A549 (cell line): ENCODE measurements at regions not wholly inside any gene's neighbourhood (a gene's known extent, or its start where the extent isn't known, plus 50 kb on each side); places are given as distances from the start of the nearest gene placed in this dataset.

ENCODE experiments used
- ATAC-seq, 2 experiments: fragments of 200-7000 bp in 1 of 2; fragments of >200 bp in 1 of 2; cut with Nextera tagmentation in 1 of 2; cut with Tn5 transposase in 1 of 2; 3 replicates each; pipeline versions ENCODE4 v1.8.0 to v1.9.1; 2018 to 2020; ENCODE audit warnings: mild to moderate bottlenecking in 1 of 2, moderate library complexity in 1 of 2
- CTCF ChIA-PET: fragments of 300-600 bp; sonication (Branson Sonifier 250); formaldehyde crosslinking; extraction: SDS; loops from one replicate; lab custom pipeline; 2021; ENCODE audit warnings: antibody characterized with exemption, inconsistent platforms; lab: Yijun Ruan, JAX
- POLR2A ChIA-PET: fragments of 350-600 bp; formaldehyde crosslinking; extraction: SDS; loops from one replicate; lab custom pipeline; 2021; ENCODE audit warnings: antibody characterized with exemption, inconsistent platforms; lab: Yijun Ruan, JAX
- DNase-seq, 2 experiments: peaks; one replicate each; pipeline versions ENCODE4 v3.0.0 to v3.0.0-alpha.2; 2011 to 2016; ENCODE audit warnings: low read depth in 1 of 2, low spot score in 1 of 2
- FAIRE-seq: peaks from 2 replicates; lab custom pipeline; 2011; peaks lifted over from hg19 to GRCh38; lab: Jason Lieb, UNC
- H3K27ac ChIP-seq, 2 experiments: fragments of >200 bp; sonication (Bioruptor Twin); formaldehyde crosslinking; 3 replicates each; pipeline ENCODE4 v1.5.1; 2016 to 2017
- H3K4me1 ChIP-seq: fragments of >200 bp; sonication (Bioruptor Twin); formaldehyde crosslinking; 3 replicates; pipeline ENCODE4 v1.6.1; 2016
- H3K4me2 ChIP-seq: fragments of >200 bp; sonication (Bioruptor Twin); formaldehyde crosslinking; 3 replicates; pipeline ENCODE4 v1.6.1; 2016
- H3K4me3 ChIP-seq: fragments of >200 bp; sonication (Bioruptor Twin); formaldehyde crosslinking; 3 replicates; pipeline ENCODE4 v1.5.1; 2016
- H3K9me3 ChIP-seq: fragments of >200 bp; sonication (Bioruptor Twin); formaldehyde crosslinking; 3 replicates; pipeline ENCODE4 v1.6.1; 2016
- BHLHE40 ChIP-seq: IDR thresholded peaks from 2 replicates; pipeline ENCODE4 v1.6.1; 2012; ENCODE audit warnings: low read depth, low read length, inconsistent platforms
- CBX2 ChIP-seq: fragments of 200-600 bp; sonication (generic); IDR thresholded peaks from 2 replicates; pipeline ENCODE4 v1.6.1; 2016; ENCODE audit warnings: low read depth, mild to moderate bottlenecking, borderline replicate concordance
- CHD4 ChIP-seq: fragments of 200-600 bp; sonication (generic); IDR thresholded peaks from 2 replicates; pipeline ENCODE4 v1.6.1; 2016; ENCODE audit warnings: antibody characterized with exemption, mild to moderate bottlenecking, borderline replicate concordance
- EHMT2 ChIP-seq: fragments of 200-600 bp; sonication (generic); IDR thresholded peaks from 2 replicates; pipeline ENCODE4 v1.6.1; 2016; ENCODE audit warnings: antibody characterized with exemption, low read depth, mild to moderate bottlenecking, moderate library complexity
- FOSL2 ChIP-seq, 2 experiments: fragments of 450-650 bp in 1 of 2; fragments of >200 bp in 1 of 2; sonication (Bioruptor Twin) in 1 of 2; formaldehyde crosslinking; IDR thresholded peaks; 2 replicates each; pipeline versions ENCODE4 v1.5.0 to v1.6.1; 2016 to 2020; ENCODE audit warnings: mild to moderate bottlenecking in 1 of 2, moderate library complexity in 1 of 2
- GATA3 ChIP-seq: IDR thresholded peaks from 2 replicates; pipeline ENCODE4 v1.6.1; 2012; ENCODE audit warnings: borderline replicate concordance
- HOXA7 ChIP-seq: fragments of 250-450 bp; sonication (Bioruptor Pico); IDR thresholded peaks from 2 replicates; pipeline ENCODE4 v1.5.0; 2020; ENCODE audit warnings: mild to moderate bottlenecking, moderate library complexity
- HOXB13 ChIP-seq: fragments of 250-450 bp; sonication (Bioruptor Pico); IDR thresholded peaks from 2 replicates; pipeline ENCODE4 v1.5.0; 2020; ENCODE audit warnings: low read depth, mild to moderate bottlenecking, moderate library complexity
- HOXB5 ChIP-seq: fragments of 250-450 bp; sonication (Bioruptor Pico); IDR thresholded peaks from 2 replicates; pipeline ENCODE4 v1.5.0; 2020; ENCODE audit warnings: mild to moderate bottlenecking, moderate library complexity
- JUN ChIP-seq, 2 experiments: fragments of >200 bp; sonication (Bioruptor Twin); formaldehyde crosslinking; IDR thresholded peaks; 2 replicates in 1 of 2; 3 replicates in 1 of 2; pipeline ENCODE4 v1.6.1; 2016 to 2017
- JUNB ChIP-seq: fragments of >200 bp; sonication (Bioruptor Twin); formaldehyde crosslinking; IDR thresholded peaks from 2 replicates; pipeline ENCODE4 v1.6.1; 2016
- KDM1A ChIP-seq: fragments of 200-600 bp; sonication (generic); IDR thresholded peaks from 2 replicates; pipeline ENCODE4 v1.6.1; 2016; ENCODE audit warnings: low read depth, mild to moderate bottlenecking
- MAX ChIP-seq: IDR thresholded peaks from 2 replicates; pipeline ENCODE4 v1.6.1; 2012
- NR3C1 ChIP-seq: fragments of >200 bp; sonication (Bioruptor Twin); formaldehyde crosslinking; IDR thresholded peaks from 3 replicates; pipeline ENCODE4 v1.6.1; 2017
- PBX3 ChIP-seq: IDR thresholded peaks from 2 replicates; pipeline ENCODE4 v1.6.1; 2012
- RAD21 ChIP-seq, 2 experiments: fragments of >200 bp in 1 of 2; sonication (Bioruptor Twin) in 1 of 2; formaldehyde crosslinking in 1 of 2; IDR thresholded peaks in 1 of 2; conservative IDR thresholded peaks in 1 of 2; 2 replicates in 1 of 2; 3 replicates in 1 of 2; pipeline ENCODE4 v1.6.1; 2012 to 2018; ENCODE audit warnings: inconsistent platforms in 1 of 2
- RARB ChIP-seq: fragments of 250-450 bp; sonication (Bioruptor Pico); IDR thresholded peaks from 2 replicates; pipeline ENCODE4 v1.8.0; 2021; ENCODE audit warnings: mild to moderate bottlenecking, moderate library complexity
- RNF2 ChIP-seq: fragments of 200-600 bp; sonication (generic); IDR thresholded peaks from 2 replicates; pipeline ENCODE4 v1.6.1; 2016; ENCODE audit warnings: low read depth, mild to moderate bottlenecking, antibody characterized with exemption, moderate library complexity, borderline replicate concordance
- SREBF2 ChIP-seq: fragments of 450-650 bp; IDR thresholded peaks from 2 replicates; pipeline ENCODE4 v1.6.1; 2014; ENCODE audit warnings: mild to moderate bottlenecking, moderate library complexity
- ZSCAN20 ChIP-seq: fragments of 250-450 bp; sonication (Bioruptor Pico); IDR thresholded peaks from 2 replicates; pipeline ENCODE4 v1.8.0; 2022; ENCODE audit warnings: mild to moderate bottlenecking, moderate library complexity
- WGBS: methylation state at CpG from one replicate; pipeline ENCODE4 v1.1.6; 2017; ENCODE audit errors: missing lambda C conversion rate; 5-methylcytosine and 5-hydroxymethylcytosine counted together
- TF ChIP-seq, protein P1 (sequence below): fragments of 200-600 bp; sonication (generic); IDR thresholded peaks from 2 replicates; pipeline ENCODE4 v1.6.1; 2016; ENCODE audit warnings: antibody characterized with exemption, mild to moderate bottlenecking, moderate library complexity
- TF ChIP-seq, protein P2 (sequence below): fragments of 450-650 bp; IDR thresholded peaks from 2 replicates; pipeline ENCODE4 v1.6.1; 2014; ENCODE audit warnings: antibody characterized with exemption
- TF ChIP-seq, protein P3 (sequence below): IDR thresholded peaks from 2 replicates; pipeline ENCODE4 v1.6.1; 2012; ENCODE audit warnings: low read depth, borderline replicate concordance

GRCh38 chr16:35575432-35575821 is 2116.0 kb downstream of the TP53TG3F start:
- Histone ChIP-seq H3K4me1 (no peaks in the 10 kb centered on the region), H3K27ac (no peak overlapping the region), H3K4me2 (no peak overlapping the region), H3K9me3 (peaks cover 2% of the 10 kb centered on the region; the same call in 1 of the 3 replicates), H3K4me3 (no peak overlapping the region)
- ChIA-PET CTCF (no interaction called here), POLR2A (no interaction called here)
- FAIRE-seq (no peak), ATAC-seq (no peak), DNase-seq (no peak)
- no peak for TF ChIP-seq CBX2
- TF ChIP-seq HOXB5 (CRISPR knock-in tag), result no peak
- TF ChIP-seq, protein P1, sequence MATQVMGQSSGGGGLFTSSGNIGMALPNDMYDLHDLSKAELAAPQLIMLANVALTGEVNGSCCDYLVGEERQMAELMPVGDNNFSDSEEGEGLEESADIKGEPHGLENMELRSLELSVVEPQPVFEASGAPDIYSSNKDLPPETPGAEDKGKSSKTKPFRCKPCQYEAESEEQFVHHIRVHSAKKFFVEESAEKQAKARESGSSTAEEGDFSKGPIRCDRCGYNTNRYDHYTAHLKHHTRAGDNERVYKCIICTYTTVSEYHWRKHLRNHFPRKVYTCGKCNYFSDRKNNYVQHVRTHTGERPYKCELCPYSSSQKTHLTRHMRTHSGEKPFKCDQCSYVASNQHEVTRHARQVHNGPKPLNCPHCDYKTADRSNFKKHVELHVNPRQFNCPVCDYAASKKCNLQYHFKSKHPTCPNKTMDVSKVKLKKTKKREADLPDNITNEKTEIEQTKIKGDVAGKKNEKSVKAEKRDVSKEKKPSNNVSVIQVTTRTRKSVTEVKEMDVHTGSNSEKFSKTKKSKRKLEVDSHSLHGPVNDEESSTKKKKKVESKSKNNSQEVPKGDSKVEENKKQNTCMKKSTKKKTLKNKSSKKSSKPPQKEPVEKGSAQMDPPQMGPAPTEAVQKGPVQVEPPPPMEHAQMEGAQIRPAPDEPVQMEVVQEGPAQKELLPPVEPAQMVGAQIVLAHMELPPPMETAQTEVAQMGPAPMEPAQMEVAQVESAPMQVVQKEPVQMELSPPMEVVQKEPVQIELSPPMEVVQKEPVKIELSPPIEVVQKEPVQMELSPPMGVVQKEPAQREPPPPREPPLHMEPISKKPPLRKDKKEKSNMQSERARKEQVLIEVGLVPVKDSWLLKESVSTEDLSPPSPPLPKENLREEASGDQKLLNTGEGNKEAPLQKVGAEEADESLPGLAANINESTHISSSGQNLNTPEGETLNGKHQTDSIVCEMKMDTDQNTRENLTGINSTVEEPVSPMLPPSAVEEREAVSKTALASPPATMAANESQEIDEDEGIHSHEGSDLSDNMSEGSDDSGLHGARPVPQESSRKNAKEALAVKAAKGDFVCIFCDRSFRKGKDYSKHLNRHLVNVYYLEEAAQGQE, result no peak
- TF ChIP-seq KDM1A, result no peak
- TF ChIP-seq CHD4, result no peak
- no peak for TF ChIP-seq RARB (CRISPR knock-in tag)
- no peak for TF ChIP-seq PBX3
- no peak for TF ChIP-seq ZSCAN20 (CRISPR knock-in tag)
- TF ChIP-seq RAD21 (conservative IDR thresholded peaks at IDR 0.05 in 1 of 2, IDR thresholded peaks at IDR 0.05 in 1 of 2), result no peak
- TF ChIP-seq FOSL2 (IDR thresholded peaks at IDR 0.05), result no peak
- no peak for TF ChIP-seq FOSL2 (CRISPR knock-in tag; IDR thresholded peaks at IDR 0.05)
- no peak for TF ChIP-seq SREBF2
- TF ChIP-seq EHMT2, result no peak
- TF ChIP-seq RNF2, result no peak
- no peak for TF ChIP-seq NR3C1
- no peak for TF ChIP-seq HOXA7
- no peak for TF ChIP-seq HOXB13 (CRISPR knock-in tag)
- TF ChIP-seq MAX, result no peak
- WGBS, result 63% methylated on average over 17 of the region's 17 CpGs

DNA sequence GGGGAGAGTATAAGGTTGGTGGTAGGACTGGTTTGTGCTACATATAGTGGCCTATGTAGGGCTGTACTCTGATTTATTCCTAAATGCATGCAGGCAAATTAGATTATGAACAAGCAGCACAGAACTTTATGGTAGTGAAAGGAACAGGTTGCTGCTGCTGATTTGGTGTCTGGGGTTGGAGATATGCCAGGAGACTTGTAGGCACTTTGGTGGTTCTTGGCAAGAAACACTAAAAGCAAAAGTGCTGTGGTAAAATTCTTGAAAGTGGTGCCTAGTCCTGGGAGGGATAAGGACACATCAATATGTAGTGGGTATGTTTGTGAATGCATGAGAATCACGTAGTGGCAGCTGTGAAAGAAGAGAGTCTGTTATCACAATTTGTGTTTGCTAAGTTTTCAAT is 2126.0 kb downstream of the TP53TG3F start:
- Histone ChIP-seq H3K27ac (no peak overlapping the region), H3K9me3 (no peaks in the 10 kb centered on the region), H3K4me1 (no peaks in the 10 kb centered on the region), H3K4me2 (no peak overlapping the region), H3K4me3 (no peak overlapping the region)
- CTCF ChIA-PET, result no interaction called here
- no peak for ATAC-seq
- FAIRE-seq, result no peak
- POLR2A ChIA-PET, result no interaction called here
- no peak for DNase-seq
- TF ChIP-seq JUN (IDR thresholded peaks at IDR 0.05), result no peak
- TF ChIP-seq, protein P1, result no peak
- no peak for TF ChIP-seq FOSL2 (IDR thresholded peaks at IDR 0.05)
- no peak for TF ChIP-seq FOSL2 (CRISPR knock-in tag; IDR thresholded peaks at IDR 0.05)
- TF ChIP-seq GATA3, result no peak
- no peak for TF ChIP-seq RARB (CRISPR knock-in tag)
- TF ChIP-seq, protein P2, sequence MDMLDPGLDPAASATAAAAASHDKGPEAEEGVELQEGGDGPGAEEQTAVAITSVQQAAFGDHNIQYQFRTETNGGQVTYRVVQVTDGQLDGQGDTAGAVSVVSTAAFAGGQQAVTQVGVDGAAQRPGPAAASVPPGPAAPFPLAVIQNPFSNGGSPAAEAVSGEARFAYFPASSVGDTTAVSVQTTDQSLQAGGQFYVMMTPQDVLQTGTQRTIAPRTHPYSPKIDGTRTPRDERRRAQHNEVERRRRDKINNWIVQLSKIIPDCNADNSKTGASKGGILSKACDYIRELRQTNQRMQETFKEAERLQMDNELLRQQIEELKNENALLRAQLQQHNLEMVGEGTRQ, result no peak
- no peak for TF ChIP-seq ZSCAN20 (CRISPR knock-in tag)
- no peak for TF ChIP-seq BHLHE40
- no peak for TF ChIP-seq JUNB
- TF ChIP-seq EHMT2, result no peak
- TF ChIP-seq, protein P3, sequence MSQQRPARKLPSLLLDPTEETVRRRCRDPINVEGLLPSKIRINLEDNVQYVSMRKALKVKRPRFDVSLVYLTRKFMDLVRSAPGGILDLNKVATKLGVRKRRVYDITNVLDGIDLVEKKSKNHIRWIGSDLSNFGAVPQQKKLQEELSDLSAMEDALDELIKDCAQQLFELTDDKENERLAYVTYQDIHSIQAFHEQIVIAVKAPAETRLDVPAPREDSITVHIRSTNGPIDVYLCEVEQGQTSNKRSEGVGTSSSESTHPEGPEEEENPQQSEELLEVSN, result no peak
- WGBS, result 5% methylated on average over 1 of the region's 1 CpG
